OCI-LY3 (cell line): ENCODE measurements at regions not wholly inside any gene's neighbourhood (a gene's known extent, or its start where the extent isn't known, plus 50 kb on each side); places are given as distances from the start of the nearest gene placed in this dataset.

ENCODE experiments used
- H2AFZ ChIP-seq: fragments of 200-600, 300-600 bp; shearing (Covaris generic); 2 replicates; pipeline ENCODE4 v1.6.0; 2014; ENCODE audit warnings: antibody characterized with exemption, low read depth, low read length
- H3K27ac ChIP-seq: fragments of 200-600, 300-600 bp; sonication (generic); 2 replicates; pipeline ENCODE4 v1.5.1; 2014; ENCODE audit warnings: mild to moderate bottlenecking, low read length, moderate library complexity, mixed read lengths
- H3K27me3 ChIP-seq: fragments of 200-600, 300-600 bp; sonication (generic); 2 replicates; pipeline ENCODE4 v1.6.1; 2014; ENCODE audit warnings: low read depth, low read length, mixed read lengths
- H3K36me3 ChIP-seq: fragments of 200-600, 300-600 bp; sonication (generic); replicated peaks from 2 replicates; pipeline ENCODE3; 2014; ENCODE audit warnings: low read depth, low read length, mixed read lengths
- H3K4me1 ChIP-seq: fragments of 300-600, 200-600 bp; sonication (generic); 2 replicates; pipeline ENCODE4 v1.6.1; 2014; ENCODE audit warnings: low read length, mixed read lengths
- H3K4me2 ChIP-seq: fragments of 200-600, 300-600 bp; sonication (generic); 2 replicates; pipeline ENCODE4 v1.6.1; 2014; ENCODE audit warnings: low read length, mixed read lengths
- H3K4me3 ChIP-seq: fragments of 300-600, 200-600 bp; sonication (generic); 2 replicates; pipeline ENCODE4 v1.5.1; 2014; ENCODE audit warnings: antibody characterized with exemption, mild to moderate bottlenecking, low read length, moderate library complexity
- H3K79me2 ChIP-seq: fragments of 300-600, 200-600 bp; shearing (Covaris generic); 2 replicates; pipeline ENCODE4 v1.6.1; 2014; ENCODE audit warnings: mild to moderate bottlenecking, low read length, mixed read lengths
- H3K9ac ChIP-seq: fragments of 300-600, 200-600 bp; shearing (Covaris generic); 2 replicates; pipeline ENCODE4 v1.6.0; 2014; ENCODE audit warnings: mild to moderate bottlenecking, low read length, moderate library complexity
- H3K9me3 ChIP-seq: fragments of 200-600, 300-600 bp; shearing (Covaris generic); 2 replicates; pipeline ENCODE4 v1.6.1; 2014; ENCODE audit warnings: low read length, mixed read lengths; ENCODE audit not compliant: insufficient read depth
- H4K20me1 ChIP-seq: fragments of 200-600, 300-600 bp; sonication (generic); 2 replicates; pipeline ENCODE4 v1.6.1; 2016; ENCODE audit warnings: low read length, mixed read lengths; ENCODE audit not compliant: insufficient read depth
- CTCF ChIP-seq: fragments of 200-600, 300-600 bp; sonication (generic); IDR thresholded peaks from 2 replicates; pipeline ENCODE4 v1.5.1; 2014; ENCODE audit warnings: antibody characterized with exemption, low read length, low read depth
- EZH2phosphoT487 ChIP-seq: fragments of 200-600 bp; shearing (Covaris generic); IDR thresholded peaks from 2 replicates; pipeline ENCODE4 v1.6.1; 2018; ENCODE audit warnings: antibody characterized with exemption, mixed run types, low read depth

DNA sequence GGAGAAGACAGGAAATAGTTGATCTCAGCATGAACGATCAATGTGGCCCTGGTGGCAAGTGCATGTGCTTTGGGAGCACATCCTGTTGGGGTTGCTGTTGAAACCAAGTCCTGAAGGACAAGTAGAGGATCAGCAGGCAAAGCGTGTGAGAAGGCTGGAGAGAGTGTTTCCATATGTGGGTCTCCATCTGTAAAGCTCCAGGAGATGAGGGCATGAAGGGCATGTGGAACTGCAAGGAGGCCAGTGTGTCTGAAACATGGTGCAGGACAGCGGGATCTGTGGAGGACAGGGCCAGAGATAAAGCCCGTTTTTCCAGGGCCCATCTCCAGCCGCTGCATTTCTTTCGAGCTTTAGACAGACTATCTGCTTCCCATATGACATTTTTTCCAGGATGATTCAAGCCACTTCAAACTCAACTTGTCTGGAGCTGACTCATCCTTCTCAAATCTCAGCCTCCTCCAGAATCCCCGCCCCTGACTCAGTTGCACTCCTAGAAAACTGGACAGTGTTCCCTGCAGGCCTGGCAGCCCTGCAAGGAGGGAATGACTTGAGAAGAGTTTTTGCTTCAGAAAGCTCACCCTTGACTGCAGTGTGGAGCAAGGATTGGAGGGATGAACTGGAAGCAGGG lies 226.1 kb downstream of the VAPA start:
- Histone ChIP-seq H3K36me3 (no peaks in the 10 kb centered on the region), H3K4me2 (no peak overlapping the region), H3K27ac (no peak overlapping the region), H3K79me2 (no peaks in the 10 kb centered on the region), H3K9me3 (no peaks in the 10 kb centered on the region), H3K9ac (no peak overlapping the region), H2AFZ (no peak overlapping the region), H3K27me3 (no peaks in the 10 kb centered on the region), H3K4me1 (no peaks in the 10 kb centered on the region), H3K4me3 (no peak overlapping the region), H4K20me1 (no peaks in the 10 kb centered on the region)
- no peak for TF ChIP-seq EZH2phosphoT487
- TF ChIP-seq CTCF = no peak

- H3K27me3 ChIP-seq = no peaks in the 10 kb centered on the region
- no peak overlapping the region for H2AFZ ChIP-seq
- H3K27ac ChIP-seq = no peak overlapping the region
- no peak overlapping the region for H3K4me2 ChIP-seq
- no peak for TF ChIP-seq EZH2phosphoT487
- TF ChIP-seq CTCF = no peak
- no peak overlapping the region for H3K9ac ChIP-seq
- H3K79me2 ChIP-seq = no peaks in the 10 kb centered on the region
- no peaks in the 10 kb centered on the region for H4K20me1 ChIP-seq
- H3K4me3 ChIP-seq = no peak overlapping the region
- H3K36me3 ChIP-seq = no peaks in the 10 kb centered on the region
- H3K9me3 ChIP-seq = no peaks in the 10 kb centered on the region
- H3K4me1 ChIP-seq = no peaks in the 10 kb centered on the region
Observed at GRCh38 chr18:10140461-10141282, 226.9 kb downstream of the VAPA start.

DNA sequence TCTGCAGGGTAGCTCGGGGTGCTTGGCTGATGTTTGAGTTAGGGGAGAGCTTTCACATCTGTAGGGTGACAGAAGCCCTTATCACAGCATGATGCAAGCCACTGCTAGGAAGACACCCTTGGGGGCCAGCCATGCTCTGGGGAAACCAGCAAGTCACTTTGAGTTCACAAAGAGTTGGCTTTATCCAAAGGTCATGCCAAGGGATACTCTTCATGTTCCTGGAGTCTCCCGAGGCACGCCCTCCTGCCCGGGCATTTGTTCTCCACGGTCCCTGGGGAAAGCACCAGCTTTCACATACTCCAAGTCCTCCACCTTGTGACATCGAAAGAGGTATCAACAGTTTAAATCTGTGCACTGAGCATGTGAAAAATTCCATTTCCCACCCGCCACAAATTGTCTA lies 227.7 kb downstream of the VAPA start:
- H3K27ac ChIP-seq = no peak overlapping the region
- H3K9me3 ChIP-seq = no peaks in the 10 kb centered on the region
- no peaks in the 10 kb centered on the region for H3K36me3 ChIP-seq
- no peaks in the 10 kb centered on the region for H3K4me1 ChIP-seq
- H3K27me3 ChIP-seq = no peaks in the 10 kb centered on the region
- no peaks in the 10 kb centered on the region for H3K79me2 ChIP-seq
- H4K20me1 ChIP-seq = no peaks in the 10 kb centered on the region
- H2AFZ ChIP-seq = no peak overlapping the region
- H3K4me2 ChIP-seq = no peak overlapping the region
- no peak overlapping the region for H3K9ac ChIP-seq
- no peak overlapping the region for H3K4me3 ChIP-seq
- no peak for TF ChIP-seq CTCF
- no peak for TF ChIP-seq EZH2phosphoT487

- no peaks in the 10 kb centered on the region for H4K20me1 ChIP-seq
- H3K4me2 ChIP-seq = no peak overlapping the region
- no peaks in the 10 kb centered on the region for H3K79me2 ChIP-seq
- no peaks in the 10 kb centered on the region for H3K27me3 ChIP-seq
- H3K36me3 ChIP-seq = no peaks in the 10 kb centered on the region
- H3K9me3 ChIP-seq = no peaks in the 10 kb centered on the region
- TF ChIP-seq CTCF (no peak), EZH2phosphoT487 (no peak)
- H3K4me1 ChIP-seq = no peaks in the 10 kb centered on the region
- no peak overlapping the region for H3K4me3 ChIP-seq
- no peak overlapping the region for H2AFZ ChIP-seq
- H3K9ac ChIP-seq = no peak overlapping the region
- no peak overlapping the region for H3K27ac ChIP-seq
Observed at GRCh38 chr18:10142056-10142455, 228.2 kb downstream of the VAPA start.
